Kidney epithelial cell (primary cell): ENCODE measurements at regions not wholly inside any gene's neighbourhood (a gene's known extent, or its start where the extent isn't known, plus 50 kb on each side); places are given as distances from the start of the nearest gene placed in this dataset.

Experiments
- DNase-seq: peaks from one replicate; pipeline ENCODE4 v3.0.0-alpha.2; 2010; ENCODE audit warnings: low read depth
- H3K27me3 ChIP-seq: 2 replicates; pipeline ENCODE4 v1.6.0; 2011; ENCODE audit warnings: low read length; ENCODE audit not compliant: control insufficient read depth, insufficient read depth
- H3K36me3 ChIP-seq: 2 replicates; pipeline ENCODE4 v1.5.1; 2011; ENCODE audit warnings: low read length; ENCODE audit not compliant: control insufficient read depth, insufficient read depth
- H3K4me3 ChIP-seq: 2 replicates; pipeline ENCODE4 v1.5.1; 2011; ENCODE audit warnings: low read depth, mild to moderate bottlenecking, control low read depth, low read length
- CTCF ChIP-seq: IDR thresholded peaks from 2 replicates; pipeline ENCODE4 v1.5.1; 2011; ENCODE audit warnings: mild to moderate bottlenecking, moderate library complexity, low read length, control low read depth, inconsistent platforms; ENCODE audit not compliant: insufficient read depth, poor library complexity, severe bottlenecking

GRCh38 chr4:11585506-11585905 lies 156.8 kb upstream of the HS3ST1 start:
- Histone ChIP-seq H3K27me3 (no peaks in the 10 kb centered on the region), H3K4me3 (no peak overlapping the region), H3K36me3 (no peaks in the 10 kb centered on the region)
- TF ChIP-seq CTCF, result no peak
- DNase-seq, result peak; percentile 55

GRCh38 chr4:11568511-11568910 lies 139.8 kb upstream of the HS3ST1 start:
- Histone ChIP-seq H3K4me3 (no peak overlapping the region), H3K27me3 (no peaks in the 10 kb centered on the region), H3K36me3 (no peaks in the 10 kb centered on the region)
- TF ChIP-seq CTCF, result no peak
- no peak for DNase-seq

- no peaks in the 10 kb centered on the region for H3K36me3 ChIP-seq
- H3K27me3 ChIP-seq, result no peaks in the 10 kb centered on the region
- TF ChIP-seq CTCF, result no peak
- no peak for DNase-seq
- H3K4me3 ChIP-seq, result no peak overlapping the region
Observed at GRCh38 chr4:11566444-11567022, 137.8 kb upstream of the HS3ST1 start.

- no peak for TF ChIP-seq CTCF
- H3K4me3 ChIP-seq, result no peak overlapping the region
- no peak for DNase-seq
- no peaks in the 10 kb centered on the region for H3K27me3 ChIP-seq
- H3K36me3 ChIP-seq, result no peaks in the 10 kb centered on the region
Observed at GRCh38 chr4:11565899-11566298, 137.2 kb upstream of the HS3ST1 start.

- H3K4me3 ChIP-seq, result no peak overlapping the region
- DNase-seq, result no peak
- H3K36me3 ChIP-seq, result no peaks in the 10 kb centered on the region
- H3K27me3 ChIP-seq, result no peaks in the 10 kb centered on the region
- no peak for TF ChIP-seq CTCF
Observed at GRCh38 chr4:11565213-11565612, 136.5 kb upstream of the HS3ST1 start.

- no peak for TF ChIP-seq CTCF
- Histone ChIP-seq H3K36me3 (no peaks in the 10 kb centered on the region), H3K27me3 (no peaks in the 10 kb centered on the region), H3K4me3 (no peak overlapping the region)
- no peak for DNase-seq
Observed at GRCh38 chr4:11564021-11564420, 135.3 kb upstream of the HS3ST1 start.
